DMS153 treated with DMSO at 0.1 percent for 48 hours (cell line): ENCODE measurements at regions not wholly inside any gene's neighbourhood (a gene's known extent, or its start where the extent isn't known, plus 50 kb on each side); places are given as distances from the start of the nearest gene placed in this dataset.
"Not testable (repeated sequence)": the region's sequence is repeated elsewhere in the genome, so short reads cannot be mapped to it uniquely, and the experiment has no call there.

ENCODE experiments used
- DNase-seq: peaks from one replicate; lab custom pipeline; 2025; ENCODE audit not compliant: unreplicated experiment; lab: John Stamatoyannopoulos, UW

DNA sequence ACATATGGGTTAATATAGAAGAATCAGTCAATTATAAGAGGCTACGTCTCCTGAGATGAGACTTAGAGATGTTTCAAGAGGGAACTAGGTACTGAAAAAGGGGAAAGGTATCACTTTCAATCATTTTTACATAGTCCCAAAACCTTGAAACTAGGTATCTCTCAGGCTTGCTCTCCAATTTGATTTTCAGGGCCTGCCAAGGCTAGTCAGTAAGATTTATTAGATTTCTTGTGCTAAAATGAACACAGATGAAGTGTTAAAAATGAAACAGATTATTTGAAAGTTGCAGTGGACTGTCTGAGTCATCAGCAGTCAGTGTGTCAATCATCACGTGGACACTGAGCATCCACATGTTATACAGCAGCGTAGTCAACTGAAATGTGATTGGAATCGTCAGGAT lies 591.1 kb downstream of the DTWD2 start:
- no peak for DNase-seq

DNA sequence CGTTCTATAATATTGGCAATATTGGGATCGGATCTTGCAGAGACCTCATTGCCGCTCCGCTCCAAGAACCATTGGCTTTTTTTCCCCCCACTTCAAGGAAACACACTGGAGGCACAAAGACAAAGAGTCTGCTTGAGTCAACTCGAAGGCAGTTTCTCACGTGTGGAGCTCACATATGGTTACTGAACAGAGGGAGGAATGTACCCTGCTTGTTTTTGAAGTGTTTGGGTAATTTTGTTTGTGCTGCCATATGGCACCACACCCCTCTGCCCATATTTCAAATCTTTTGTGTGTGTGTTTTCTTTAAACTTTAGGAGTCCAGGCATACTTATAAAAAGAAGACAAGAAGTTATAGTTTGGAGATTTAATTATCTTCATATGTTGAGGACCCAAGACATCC lies 595.9 kb downstream of the DTWD2 start:
- no peak for DNase-seq

DNA sequence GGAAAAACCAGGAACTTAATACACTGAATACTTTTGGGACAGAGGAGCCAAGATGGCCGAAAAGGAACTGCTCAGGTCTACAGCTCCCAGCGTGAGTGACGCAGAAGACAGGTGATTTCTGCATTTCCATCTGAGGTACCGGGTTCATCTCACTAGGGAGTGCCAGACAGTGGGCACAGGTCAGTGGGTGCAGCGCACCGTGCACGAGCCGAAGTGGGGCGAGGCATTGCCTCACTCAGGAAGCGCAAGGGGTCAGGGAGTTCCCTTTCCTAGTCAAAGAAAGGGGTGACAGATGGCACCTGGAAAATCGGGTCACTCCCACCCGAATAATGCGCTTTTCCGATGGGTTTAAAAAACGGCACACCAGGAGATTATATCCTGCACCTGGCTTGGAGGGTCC lies 605.4 kb downstream of the DTWD2 start:
- not testable (repeated sequence) for DNase-seq

DNA sequence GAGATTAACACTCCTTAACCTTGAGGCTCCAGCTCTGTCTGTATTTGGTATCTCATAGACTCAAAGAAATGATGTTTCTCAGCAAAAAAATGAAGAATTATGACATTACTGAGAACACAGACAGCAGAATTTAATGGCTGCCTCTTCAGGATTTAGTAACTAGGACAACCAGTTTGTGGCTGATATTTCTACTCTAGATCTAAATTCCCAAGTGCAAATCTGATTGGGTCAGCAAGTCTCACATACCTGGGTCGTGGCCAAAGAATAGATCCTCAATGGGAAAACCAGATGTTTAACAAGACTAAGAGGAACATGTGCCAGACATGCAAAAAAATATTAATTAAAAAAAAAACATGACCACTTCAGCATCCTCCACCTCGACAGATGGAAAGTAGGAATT lies 608.9 kb downstream of the DTWD2 start:
- DNase-seq = no peak

DNA sequence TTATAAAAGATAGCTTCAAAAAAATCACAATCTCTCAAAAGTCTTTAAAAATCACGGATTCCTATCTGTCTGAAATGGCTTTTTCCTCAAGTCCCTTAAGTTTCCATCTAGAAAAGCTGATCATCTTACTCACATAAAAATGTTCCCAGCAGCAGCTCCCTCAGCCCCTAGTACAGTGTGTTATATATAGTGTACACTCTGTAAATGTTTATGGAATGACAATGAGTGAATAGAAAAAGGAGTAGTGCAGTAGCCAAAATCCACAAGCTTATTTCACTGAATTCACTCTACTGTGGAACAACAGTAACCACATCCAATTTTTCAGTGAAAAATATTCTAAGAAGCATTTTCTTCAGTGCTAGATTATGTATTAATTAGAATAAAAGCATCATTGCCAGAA lies 609.4 kb downstream of the DTWD2 start:
- DNase-seq = no peak

DNA sequence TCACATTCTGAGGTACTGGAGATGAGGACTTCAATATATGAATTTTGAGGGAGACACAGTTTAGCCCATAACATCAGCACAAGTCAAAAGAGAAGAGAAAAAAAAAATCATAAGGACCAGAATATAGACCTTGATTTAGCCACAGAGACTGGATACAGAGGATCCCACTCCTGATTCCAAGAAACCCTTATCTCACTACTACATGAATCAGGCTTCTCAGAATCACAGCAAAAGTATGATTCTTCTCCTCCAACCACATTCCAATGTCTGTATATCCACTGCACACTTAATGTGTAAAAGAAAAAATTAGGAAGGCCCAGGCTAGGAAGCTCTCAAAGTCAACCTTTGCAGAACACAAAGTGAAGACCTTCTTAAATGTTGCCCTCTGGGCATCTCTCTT lies 610.9 kb downstream of the DTWD2 start:
- no peak for DNase-seq

DNA sequence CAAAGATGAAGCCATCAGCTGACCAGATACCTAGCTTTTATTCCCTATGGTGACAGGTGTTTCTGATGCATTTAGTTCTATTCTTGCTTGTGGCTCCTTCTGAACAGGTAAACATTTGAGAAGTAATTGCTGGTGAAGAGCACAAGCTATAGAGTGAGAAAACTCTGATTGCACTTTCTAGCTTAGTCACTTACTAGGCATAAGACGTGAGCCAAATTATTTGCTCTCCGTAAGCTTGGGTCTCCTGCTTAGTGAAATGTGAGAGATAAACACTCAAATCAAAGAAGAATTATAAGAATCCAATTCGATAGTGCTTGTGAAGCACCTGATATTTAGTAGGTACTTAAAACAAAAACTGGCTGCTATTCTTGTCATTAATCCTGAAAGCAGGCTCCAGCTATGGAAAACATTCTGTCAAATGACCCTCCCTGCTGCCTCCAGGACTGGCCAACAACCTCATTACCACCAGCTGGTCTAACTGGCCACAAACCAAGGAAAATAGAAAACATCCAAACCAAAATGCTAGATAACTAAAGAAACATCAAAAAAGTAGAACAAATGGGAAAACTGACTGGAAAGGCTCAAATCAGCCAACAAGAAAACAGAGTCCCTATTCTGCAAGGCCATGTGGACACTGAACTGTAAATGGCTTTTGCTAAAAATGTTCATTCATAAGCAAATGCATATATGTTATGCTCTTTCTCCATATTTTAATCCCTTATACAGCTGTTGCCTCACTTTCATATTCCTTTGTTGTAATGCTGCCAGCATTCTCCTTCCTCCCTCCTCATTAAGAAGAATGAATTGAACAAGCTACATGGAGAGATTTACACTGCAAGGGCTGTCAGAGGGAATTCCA lies 616.1 kb downstream of the DTWD2 start:
- DNase-seq = no peak

DNA sequence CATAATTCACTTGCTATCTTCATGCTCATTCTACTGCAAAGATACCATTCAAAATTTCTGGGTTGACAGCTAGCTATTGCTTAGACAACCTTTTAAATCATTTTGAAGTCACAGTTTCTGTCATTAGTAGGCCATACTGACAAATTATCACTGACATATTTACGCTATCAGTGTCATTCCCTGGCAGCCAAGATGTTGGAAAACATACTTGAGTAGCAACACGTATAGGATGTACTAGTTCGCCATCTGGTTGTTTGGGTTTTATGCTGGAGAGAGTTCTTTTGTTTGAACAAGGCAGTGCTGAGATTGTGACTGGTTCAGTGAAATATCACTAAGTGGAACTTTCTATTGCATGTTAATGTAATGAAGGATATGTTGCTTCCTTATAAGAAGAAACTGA lies 621.9 kb downstream of the DTWD2 start:
- no peak for DNase-seq

DNA sequence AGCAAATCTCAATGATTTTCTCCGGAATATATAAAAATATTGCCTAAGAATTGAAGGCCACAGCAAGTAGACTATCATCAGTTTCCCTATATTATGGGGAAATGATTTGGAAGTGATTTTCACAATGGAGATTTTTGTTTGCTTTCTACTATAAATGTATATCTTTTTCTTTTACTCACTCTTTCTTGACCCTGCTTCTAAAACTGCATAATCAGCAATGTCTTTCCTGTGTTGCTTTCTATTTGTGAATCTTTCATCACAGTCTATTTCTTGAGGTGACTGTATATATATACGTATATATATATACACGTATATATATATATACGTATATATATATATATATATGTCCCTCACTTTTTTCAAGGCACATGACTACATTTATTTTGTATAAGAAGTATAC lies 622.6 kb downstream of the DTWD2 start:
- DNase-seq = no peak

DNA sequence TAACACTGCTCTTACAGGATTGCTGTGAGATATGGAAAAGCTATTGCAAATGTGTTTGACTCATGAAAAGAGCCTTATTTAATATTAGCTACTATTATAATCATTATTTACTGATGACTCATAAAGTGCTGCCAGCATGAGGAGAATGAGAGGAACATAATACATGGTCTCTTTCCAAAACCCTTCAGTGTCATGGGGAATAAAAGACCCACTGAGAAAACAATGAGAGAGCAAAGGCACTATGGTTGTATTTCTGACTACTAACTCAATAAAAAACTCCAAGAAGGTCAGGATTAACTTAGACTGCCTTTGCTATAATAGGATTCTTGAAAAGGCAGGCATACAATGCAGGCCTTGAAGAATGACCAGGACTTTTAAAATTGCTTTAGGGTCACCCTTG lies 633.5 kb downstream of the DTWD2 start:
- no peak for DNase-seq

DNA sequence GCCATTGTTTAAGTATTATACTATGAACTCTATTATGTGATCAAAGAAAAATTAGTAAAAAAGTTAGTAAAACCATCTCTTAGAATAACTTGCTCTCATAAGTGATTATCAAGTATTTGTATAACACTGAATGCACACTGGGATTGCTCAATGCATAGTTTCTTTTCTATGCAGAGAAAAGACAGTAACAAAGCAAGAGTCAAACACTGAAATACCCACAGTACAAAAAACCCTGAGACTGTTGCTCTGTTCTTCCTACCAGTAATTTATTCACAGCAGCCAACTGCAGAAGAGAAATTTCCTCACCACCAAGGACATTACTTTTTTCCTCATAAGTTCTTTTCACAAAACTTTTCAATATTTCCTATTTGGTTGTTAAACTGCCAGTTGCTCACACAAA lies 634.4 kb downstream of the DTWD2 start:
- DNase-seq = no peak

DNA sequence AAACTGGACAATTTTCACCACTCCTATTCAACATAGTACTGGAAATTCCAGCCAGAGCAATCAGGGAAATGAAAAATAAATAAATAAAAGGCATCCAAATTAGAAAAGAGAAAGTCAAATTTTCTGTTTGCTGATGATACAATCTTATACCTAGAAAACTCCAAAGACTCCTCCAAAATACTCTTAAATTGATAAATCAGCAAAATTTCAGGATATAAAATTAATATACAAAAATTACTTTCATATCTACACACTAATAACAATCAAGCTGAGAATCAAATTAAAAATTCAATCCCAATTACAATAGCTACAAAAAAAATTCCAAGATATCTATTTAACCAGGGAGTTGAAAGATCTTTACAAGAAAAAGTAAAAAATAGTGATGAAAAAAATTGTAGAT lies 651.9 kb downstream of the DTWD2 start:
- DNase-seq = no peak

DNA sequence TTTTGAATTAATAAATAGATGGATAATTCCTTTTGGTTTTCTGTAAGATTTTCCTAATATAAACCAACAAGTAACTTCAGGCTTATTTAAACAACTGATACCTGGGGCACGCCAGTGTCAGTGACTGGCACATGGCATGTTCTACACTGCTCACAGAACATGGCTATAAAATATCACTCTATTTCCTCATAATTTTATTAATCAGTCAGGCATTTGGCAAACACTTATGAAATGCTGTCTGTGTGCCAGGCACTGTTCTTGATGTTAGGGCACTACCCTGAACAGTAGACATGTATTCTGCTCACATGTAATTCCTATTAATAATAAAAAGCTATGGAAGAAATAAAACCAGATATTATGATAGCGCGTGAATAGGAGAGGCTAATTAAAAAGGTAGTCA lies 661.0 kb downstream of the DTWD2 start:
- no peak for DNase-seq

DNA sequence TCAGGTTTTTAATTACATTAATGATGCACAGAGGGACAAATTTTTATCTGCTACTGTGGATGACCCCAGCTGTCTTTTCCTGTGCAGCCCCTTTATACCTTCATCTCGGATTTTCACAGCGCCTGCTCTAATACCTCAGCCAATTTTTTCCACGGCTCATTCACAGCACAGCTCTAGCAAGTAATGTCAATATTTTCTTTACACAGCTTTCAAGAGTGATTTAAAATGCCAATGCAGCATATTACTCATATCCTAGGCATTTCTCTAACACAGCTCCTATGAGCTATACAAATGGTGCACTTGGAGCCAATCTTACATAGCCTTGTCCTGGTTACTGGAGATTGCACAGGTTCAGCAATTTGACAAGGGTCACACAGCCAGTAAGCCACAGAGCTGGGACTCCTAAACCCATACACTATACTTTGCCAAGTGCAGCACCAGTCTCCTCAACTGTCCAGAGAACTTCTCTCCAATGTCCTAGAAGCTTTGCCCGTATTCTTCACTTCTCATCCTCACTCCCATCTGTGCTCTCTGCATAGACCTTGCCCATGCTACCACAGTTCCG lies 661.8 kb downstream of the DTWD2 start:
- no peak for DNase-seq

DNA sequence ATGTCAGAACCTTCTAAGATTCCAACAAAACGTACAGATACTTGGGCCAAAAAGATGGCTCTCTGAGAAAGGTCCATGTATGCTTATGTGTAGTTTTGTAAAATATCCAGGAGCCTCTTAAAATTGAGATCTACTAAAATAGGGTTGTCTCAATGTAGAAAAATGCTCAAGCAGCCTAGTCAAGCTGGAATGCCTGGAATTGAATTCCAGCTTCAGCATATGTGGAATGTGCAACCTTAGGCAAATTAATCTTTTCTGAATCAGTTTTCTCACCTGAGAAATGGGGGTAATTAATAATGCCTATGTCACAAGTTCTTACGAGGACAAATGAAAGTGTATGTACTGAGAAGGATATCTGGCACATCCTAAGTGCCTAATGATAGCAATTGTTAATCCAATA lies 662.4 kb downstream of the DTWD2 start:
- no peak for DNase-seq

DNA sequence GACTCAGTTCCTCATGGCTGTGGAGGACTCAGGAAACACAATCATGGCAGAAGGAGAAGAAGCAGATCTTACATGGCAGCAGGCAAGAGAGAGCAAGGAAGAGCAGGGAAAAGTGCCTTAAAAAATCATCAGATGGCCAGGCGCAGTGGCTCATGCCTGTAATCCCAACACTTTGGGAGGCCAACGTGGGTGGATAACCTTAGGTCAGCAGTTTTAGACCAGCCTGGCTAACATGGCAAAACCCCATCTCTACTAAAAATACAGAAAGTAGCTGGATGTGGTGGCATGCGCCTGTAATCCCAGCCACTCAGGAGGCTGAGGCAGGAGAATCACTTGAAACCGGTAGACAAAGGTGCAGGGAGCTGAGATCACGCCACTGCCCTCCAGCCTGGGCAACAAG lies 664.6 kb downstream of the DTWD2 start:
- DNase-seq = not testable (repeated sequence)

DNA sequence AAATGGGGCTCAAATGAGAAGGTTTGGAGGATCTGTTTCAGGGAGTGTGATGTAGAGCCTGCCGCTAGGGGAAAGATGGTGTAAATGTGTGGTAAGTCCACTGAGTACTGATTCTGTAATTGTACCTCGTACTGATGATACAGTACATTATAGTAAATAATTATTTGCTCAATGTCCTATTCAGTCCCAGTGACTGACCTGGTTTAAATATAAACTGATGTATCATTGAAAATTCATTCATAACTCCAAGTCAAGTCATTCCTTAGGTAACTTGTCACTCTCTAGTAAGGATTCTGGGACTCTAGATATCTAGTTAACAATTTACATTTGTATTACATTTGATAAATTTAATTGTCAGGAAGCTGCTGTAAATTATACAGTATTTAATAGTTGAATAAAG lies 667.3 kb downstream of the DTWD2 start:
- no peak for DNase-seq

DNA sequence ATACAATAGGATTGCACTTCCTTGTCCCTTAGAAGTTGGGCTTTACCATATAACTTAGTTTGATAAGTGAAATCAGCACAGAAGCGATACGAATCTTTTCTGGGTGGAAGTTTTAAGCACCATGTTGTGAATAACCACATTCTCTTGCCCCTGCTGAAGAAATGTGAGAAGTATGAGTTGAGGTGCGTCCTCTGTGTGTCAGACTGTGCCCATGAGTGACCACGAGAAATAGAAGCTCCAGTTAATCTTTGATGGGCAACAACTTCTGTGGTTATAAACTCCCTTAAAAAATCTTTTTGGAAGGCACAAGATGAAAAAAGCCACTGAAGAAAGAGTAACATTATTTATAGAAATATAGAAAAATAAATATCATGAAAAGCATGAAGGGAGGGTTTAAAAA lies 668.2 kb downstream of the DTWD2 start:
- DNase-seq = no peak

DNA sequence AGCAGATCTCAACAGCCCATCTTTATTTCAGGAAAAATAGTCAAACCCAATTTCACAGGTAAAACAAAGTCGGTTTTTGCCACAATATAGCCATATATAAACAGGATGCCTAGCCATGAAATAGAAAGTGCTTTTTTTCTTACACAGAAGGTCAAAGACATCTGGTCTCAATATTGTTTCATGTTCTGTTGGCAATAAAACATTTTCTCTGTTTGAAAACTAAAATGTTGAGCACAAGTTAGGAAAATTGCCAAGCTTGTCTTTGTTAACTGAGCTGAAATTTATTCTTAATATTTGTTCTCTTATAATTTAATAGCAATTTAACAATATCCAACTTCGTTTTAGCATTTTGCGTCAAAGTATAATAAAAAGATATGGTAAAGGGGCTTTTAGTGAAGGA lies 673.4 kb downstream of the DTWD2 start:
- no peak for DNase-seq

DNA sequence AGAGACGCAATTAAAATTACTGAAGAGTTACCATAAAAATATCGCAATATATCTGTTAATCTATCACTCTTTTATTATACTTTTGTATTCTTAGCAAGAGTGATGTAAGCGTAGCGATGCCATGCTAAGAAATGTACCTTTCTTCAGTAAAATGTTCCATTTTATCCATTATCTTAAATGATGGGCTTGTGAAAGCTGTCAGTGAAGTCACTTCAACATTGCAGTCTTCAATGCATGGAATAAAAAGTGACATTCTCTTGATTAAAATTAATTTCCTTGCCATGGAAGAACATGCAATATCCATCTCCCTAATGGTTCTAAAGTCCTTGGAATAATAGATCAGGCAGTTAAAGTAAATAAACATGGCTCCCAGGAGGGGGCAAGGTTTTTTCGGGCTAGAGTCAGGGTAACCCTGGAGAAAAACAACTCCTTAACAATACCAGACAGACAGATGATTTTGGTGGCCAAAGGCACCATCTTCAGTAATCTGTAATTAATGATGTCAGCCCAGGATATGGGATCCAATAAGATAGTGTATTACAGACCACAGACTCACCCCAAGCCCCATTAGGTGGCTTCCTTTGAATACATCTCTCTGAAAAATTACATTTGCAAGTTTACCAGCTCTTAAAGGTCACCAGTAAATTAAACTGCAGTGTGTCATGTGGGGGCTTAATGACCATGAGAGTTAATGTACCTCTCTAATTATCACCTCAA lies 677.1 kb downstream of the DTWD2 start:
- no peak for DNase-seq

DNA sequence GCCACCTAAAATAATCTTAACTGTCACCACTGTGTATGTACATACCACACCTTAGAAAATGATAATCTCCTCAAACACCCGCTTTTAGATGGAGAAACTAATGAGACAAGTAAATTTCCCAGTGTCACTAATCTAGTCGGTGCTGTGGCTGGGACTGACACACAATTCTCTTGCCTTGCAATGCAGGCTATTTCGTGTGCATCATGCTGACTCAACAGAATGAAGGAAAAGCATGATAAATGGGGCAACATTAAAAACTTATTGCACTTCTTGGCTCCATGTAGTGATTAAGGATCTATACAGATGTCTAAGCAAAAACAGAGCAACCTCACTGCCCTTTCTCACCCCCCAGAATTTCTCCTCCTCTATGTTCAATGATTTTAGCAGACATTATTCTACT lies 677.9 kb downstream of the DTWD2 start:
- DNase-seq = no peak

DNA sequence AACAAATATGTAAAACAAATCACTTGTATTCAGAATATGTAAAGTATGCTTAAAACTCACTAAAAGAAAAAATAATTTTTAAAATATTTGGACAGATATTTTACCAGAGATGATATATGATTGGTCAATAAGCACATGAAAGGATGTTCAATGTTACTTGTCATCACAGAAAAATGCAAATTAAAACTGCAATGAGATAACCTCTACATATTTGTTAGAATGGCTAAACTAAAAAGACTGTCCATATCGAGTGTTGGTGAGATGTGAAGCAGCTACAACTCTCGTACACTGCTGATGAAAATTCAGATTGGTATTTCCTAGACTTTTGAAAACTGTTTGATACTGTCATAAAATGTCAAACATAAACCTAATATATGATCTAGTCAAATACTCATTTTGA lies 685.1 kb downstream of the DTWD2 start:
- no peak for DNase-seq
